GM12878 (cell line): ENCODE measurements at regions not wholly inside any gene's neighbourhood (a gene's known extent, or its start where the extent isn't known, plus 50 kb on each side); places are given as distances from the start of the nearest gene placed in this dataset.

ENCODE experiments used
- ATAC-seq: fragments of 200-7000 bp; cut with Tn5 transposase; 3 replicates; pipeline ENCODE4 v1.9.1; 2020; ENCODE audit warnings: mild to moderate bottlenecking, moderate library complexity
- BruUV-seq: library from RNA; stranded (reverse); fragments of 400-500 nt; replicated peaks from 2 replicates; lab custom pipeline; 2021; lab: Mats Ljungman, UMichigan
- CTCF ChIA-PET: fragments of 300-600 bp; sonication (Branson Sonifier 250); formaldehyde crosslinking; extraction: SDS; loops from one replicate; lab custom pipeline; 2021; ENCODE audit warnings: inconsistent platforms; lab: Yijun Ruan, JAX
- POLR2A ChIA-PET: fragments of 350-600 bp; formaldehyde crosslinking; extraction: SDS; loops from one replicate; lab custom pipeline; 2021; ENCODE audit warnings: inconsistent platforms; lab: Charles Lee
- RAD21 ChIA-PET: fragments of 300-600 bp; sonication (Branson Sonifier 250); formaldehyde crosslinking; loops from one replicate; lab custom pipeline; 2023; ENCODE audit warnings: antibody characterized with exemption; ENCODE audit not compliant: unreplicated experiment; lab: Charles Lee
- SMC1A ChIA-PET: fragments of 300-600 bp; sonication (Branson Sonifier 250); formaldehyde crosslinking; loops from one replicate; lab custom pipeline; 2023; ENCODE audit not compliant: unreplicated experiment, uncharacterized antibody; lab: Charles Lee
- DNase-seq: peaks from one replicate; pipeline ENCODE4 v3.0.0-alpha.2; 2011; ENCODE audit warnings: low read depth, low spot score
- FAIRE-seq: peaks from 3 replicates; lab custom pipeline; 2011; peaks lifted over from hg19 to GRCh38; lab: Jason Lieb, UNC
- H2AFZ ChIP-seq: 2 replicates; pipeline ENCODE4 v1.6.0; 2011; ENCODE audit warnings: low read depth, low read length, control low read depth; ENCODE audit not compliant: control insufficient read depth
- H3K27ac ChIP-seq: 2 replicates; pipeline ENCODE4 v1.5.1; 2011; ENCODE audit warnings: control low read depth; ENCODE audit not compliant: control insufficient read depth, insufficient read depth
- H3K27me3 ChIP-seq, 2 experiments: replicated peaks in 1 of 2; 2 replicates each; pipeline versions ENCODE4 v1.6.0 to v1.6.1; 2011; ENCODE audit warnings: low read length in 1 of 2; ENCODE audit not compliant: control insufficient read depth in 2 of 2, insufficient read depth in 2 of 2
- H3K36me3 ChIP-seq, 2 experiments: 2 replicates each; pipeline ENCODE4 v1.5.1; 2011; ENCODE audit warnings: low read length in 1 of 2; ENCODE audit not compliant: control insufficient read depth in 2 of 2, insufficient read depth in 2 of 2
- H3K4me1 ChIP-seq: 2 replicates; pipeline ENCODE4 v1.6.1; 2011; ENCODE audit warnings: mild to moderate bottlenecking, low read length, moderate library complexity, mixed read lengths; ENCODE audit not compliant: control insufficient read depth, insufficient read depth
- H3K4me2 ChIP-seq: 2 replicates; pipeline ENCODE4 v1.6.0; 2011; ENCODE audit warnings: control low read depth; ENCODE audit not compliant: control insufficient read depth, insufficient read depth
- H3K4me3 ChIP-seq: fragments of 200-600 bp; sonication (generic); 2 replicates; pipeline ENCODE4 v1.5.1; 2016
- H3K79me2 ChIP-seq: 2 replicates; pipeline ENCODE4 v1.6.0; 2011; ENCODE audit warnings: low read length; ENCODE audit not compliant: control insufficient read depth, insufficient read depth
- H3K9ac ChIP-seq: 2 replicates; pipeline ENCODE4 v1.8.0; 2011; ENCODE audit warnings: low read length, control low read depth, mixed read lengths; ENCODE audit not compliant: control insufficient read depth, insufficient read depth
- H3K9me3 ChIP-seq: replicated peaks from 3 replicates; pipeline ENCODE4 v1.5.1; 2011; ENCODE audit warnings: mild to moderate bottlenecking, low read length; ENCODE audit not compliant: control insufficient read depth, insufficient read depth
- H4K20me1 ChIP-seq: 2 replicates; pipeline ENCODE4 v1.6.0; 2011; ENCODE audit not compliant: control insufficient read depth, insufficient read depth
- ATF7 ChIP-seq: fragments of 450-650 bp; IDR thresholded peaks from 2 replicates; pipeline ENCODE4 v1.6.1; 2016; ENCODE audit warnings: low read depth, mild to moderate bottlenecking
- CEBPZ ChIP-seq: fragments of 150-350 bp; IDR thresholded peaks from 2 replicates; pipeline ENCODE4 v1.6.1; 2016; ENCODE audit warnings: low read depth, low read length
- CHD1 ChIP-seq: IDR thresholded peaks from 2 replicates; pipeline ENCODE4 v1.6.1; 2012; ENCODE audit warnings: low read depth, low read length, improper control_type of control experiment
- CHD2 ChIP-seq: IDR thresholded peaks from 2 replicates; pipeline ENCODE4 v1.6.1; 2011; ENCODE audit warnings: low read depth, low read length, improper control_type of control experiment, borderline replicate concordance
- ELK1 ChIP-seq: IDR thresholded peaks from 2 replicates; pipeline ENCODE4 v1.6.1; 2012; ENCODE audit warnings: low read depth, low read length, improper control_type of control experiment
- GABPA ChIP-seq: IDR thresholded peaks from 2 replicates; pipeline ENCODE4 v1.6.1; 2014; ENCODE audit warnings: antibody characterized with exemption, low read depth, mild to moderate bottlenecking, inconsistent platforms
- HCFC1 ChIP-seq: fragments of 150-350 bp; IDR thresholded peaks from 2 replicates; pipeline ENCODE4 v1.6.1; 2014; ENCODE audit warnings: low read length
- KDM1A ChIP-seq: fragments of 200-600 bp; sonication (generic); IDR thresholded peaks from 2 replicates; pipeline ENCODE4 v1.6.1; 2016; ENCODE audit warnings: borderline replicate concordance
- NR2F1 ChIP-seq: fragments of 450-650 bp; conservative IDR thresholded peaks from 2 replicates; pipeline ENCODE4 v1.6.1; 2017; ENCODE audit warnings: mild to moderate bottlenecking
- NRF1 ChIP-seq: conservative IDR thresholded peaks from 2 replicates; pipeline ENCODE4 v1.6.1; 2011; ENCODE audit warnings: mild to moderate bottlenecking, low read depth, low read length, improper control_type of control experiment
- PAX5 ChIP-seq: IDR thresholded peaks from 2 replicates; pipeline ENCODE4 v1.6.1; 2011; ENCODE audit warnings: low read depth, low read length, borderline replicate concordance
- POLR2A ChIP-seq: IDR thresholded peaks from 2 replicates; pipeline ENCODE4 v1.6.1; 2011; ENCODE audit warnings: low read depth, mild to moderate bottlenecking, low read length
- RAD21 ChIP-seq: IDR thresholded peaks from 2 replicates; pipeline ENCODE4 v1.6.1; 2011; ENCODE audit warnings: mild to moderate bottlenecking, low read depth, low read length, moderate library complexity; ENCODE audit not compliant: insufficient read depth
- RCOR1 ChIP-seq: conservative IDR thresholded peaks from 2 replicates; pipeline ENCODE4 v1.6.1; 2012; ENCODE audit warnings: low read depth, low read length, improper control_type of control experiment
- SMARCA5 ChIP-seq: fragments of 450-650 bp; IDR thresholded peaks from 2 replicates; pipeline ENCODE4 v1.6.1; 2017; ENCODE audit warnings: mild to moderate bottlenecking
- SRF ChIP-seq, 2 experiments: IDR thresholded peaks; 2 replicates each; pipeline ENCODE4 v1.6.1; 2011; ENCODE audit warnings: low read depth in 2 of 2, low read length in 2 of 2, mild to moderate bottlenecking in 1 of 2, moderate library complexity in 1 of 2
- TCF7 ChIP-seq: IDR thresholded peaks from 2 replicates; pipeline ENCODE4 v1.6.1; 2014; ENCODE audit warnings: antibody characterized with exemption, borderline replicate concordance
- YBX1 ChIP-seq: fragments of 450-650 bp; IDR thresholded peaks from 2 replicates; pipeline ENCODE4 v1.6.1; 2016; ENCODE audit warnings: antibody characterized with exemption
- WGBS: methylation state at CpG from one replicate; pipeline ENCODE4 v1.1.6; 2016; ENCODE audit warnings: low lambda C conversion rate; ENCODE audit not compliant: insufficient replicate concordance, insufficient coverage; ENCODE audit errors: missing lambda C conversion rate; 5-methylcytosine and 5-hydroxymethylcytosine counted together
- in situ Hi-C: fragments of 300-500 bp; cut with MboI; formaldehyde crosslinking; loops from 9 replicates; pipeline ENCODE4 v1.14.3; 2018; ENCODE audit warnings: mixed read lengths
- intact Hi-C: fragments of 100-400 bp; cut with micrococcal nuclease; formaldehyde crosslinking; loops from one replicate; pipeline ENCODE4 v1.14.2; 2022; ENCODE audit not compliant: unreplicated experiment

- no peak for TF ChIP-seq HCFC1
- 0 out of 4 replicates have a peak, but pooled peaks of 1 of the 2 experiments have one; percentile 53 for TF ChIP-seq SRF (IDR thresholded peaks at IDR 0.05; ENCODE audit: low read depth in 2 of 2, low read length in 2 of 2)
- TF ChIP-seq SMARCA5 = peak; percentile 18
- TF ChIP-seq TCF7 = peak; percentile 26; the same call in 1 of the 2 replicates
Observed at GRCh38 chr5:56669534-56670483, 145.5 kb upstream of the MAP3K1 start (continued).

GRCh38 chr5:56668996-56669395, 146.4 kb upstream of the MAP3K1 start:
- intact Hi-C loops = no loop called here
- TF ChIP-seq NRF1 = no peak
- TF ChIP-seq PAX5 = no peak
- TF ChIP-seq KDM1A = no peak
- TF ChIP-seq CHD1 = no peak
- no peak for TF ChIP-seq ELK1
- no peak for TF ChIP-seq GABPA
- no peak for TF ChIP-seq YBX1
- TF ChIP-seq CHD2 = no peak
- TF ChIP-seq CEBPZ = no peak
- TF ChIP-seq TCF7 = no peak
- no peak for TF ChIP-seq ATF7
- TF ChIP-seq NR2F1 = no peak
- TF ChIP-seq POLR2A = no peak
- TF ChIP-seq RAD21 = no peak
- TF ChIP-seq RCOR1 = no peak
- Histone ChIP-seq H3K36me3 (no peaks in the 10 kb centered on the region), H3K27ac (no peak overlapping the region), H2AFZ (no peak overlapping the region), H3K9me3 (peaks cover 9% of the 10 kb centered on the region; the same call in 2 of the 3 replicates), H3K4me1 (peaks cover 22% of the 10 kb centered on the region), H4K20me1 (no peaks in the 10 kb centered on the region), H3K79me2 (no peaks in the 10 kb centered on the region), H3K27me3 (no peaks in the 10 kb centered on the region), H3K4me3 (no peak overlapping the region), H3K9ac (no peak overlapping the region), H3K4me2 (no peak overlapping the region; the same call in 1 of the 2 replicates)
- no peak for DNase-seq
- FAIRE-seq = no peak
- ATAC-seq = no peak
- ChIA-PET POLR2A (interaction anchor here (2.1 to 2.2 kb wide), 2 partner anchors 9 to 18 kb away, joined by 4 to 34 read pairs; no protein-coding TSS in a partner anchor), RAD21 (interaction anchor here (0.7 to 3.5 kb wide), 12 partner anchors 10 to 425 kb away, joined by 3 to 96 read pairs (median 5); no protein-coding TSS in a partner anchor), SMC1A (interaction anchor here (0.6 to 2.5 kb wide), 17 partner anchors 9 to 398 kb away, joined by 3 to 84 read pairs (median 7); no protein-coding TSS in a partner anchor), CTCF (interaction anchor here (0.6 to 2.0 kb wide), 6 partner anchors 10 to 256 kb away, joined by 3 to 14 read pairs (median 5); no protein-coding TSS in a partner anchor)
- in situ Hi-C loops = no loop called here
- BruUV-seq = no TSS peak
- WGBS = 95% methylated on average over 5 of the region's 5 CpGs
